HCT116 (cell line): ENCODE measurements at regions not wholly inside any gene's neighbourhood (a gene's known extent, or its start where the extent isn't known, plus 50 kb on each side); places are given as distances from the start of the nearest gene placed in this dataset.

ENCODE experiments used
- ATAC-seq: fragments of 200-7000 bp; cut with Tn5 transposase; 2 replicates; pipeline ENCODE4 v1.9.1; 2020; ENCODE audit warnings: mild to moderate bottlenecking, moderate library complexity
- BruUV-seq: library from RNA; stranded (reverse); fragments of 400-500 nt; replicated peaks from 2 replicates; lab custom pipeline; 2021; lab: Mats Ljungman, UMichigan
- CTCF ChIA-PET: fragments of 300-600 bp; sonication (Branson Sonifier 250); formaldehyde crosslinking; loops from one replicate; lab custom pipeline; 2021; ENCODE audit warnings: antibody characterized with exemption; lab: Charles Lee
- POLR2A ChIA-PET: fragments of 300-600, 350-600 bp; sonication (Branson Sonifier 250); formaldehyde crosslinking; loops from one replicate; lab custom pipeline; 2021; ENCODE audit warnings: antibody characterized with exemption; lab: Charles Lee
- RAD21 ChIA-PET, 2 experiments: fragments of 300-600 bp; sonication (Branson Sonifier 250); formaldehyde crosslinking; loops; one replicate each; lab custom pipeline; 2023; ENCODE audit warnings: low total read pairs in 2 of 2; ENCODE audit not compliant: uncharacterized antibody in 2 of 2, unreplicated experiment in 2 of 2, low non-redundant PET in 1 of 2; lab: Charles Lee
- DNase-seq: peaks from one replicate; pipeline ENCODE4 v3.0.0-alpha.2; 2010; ENCODE audit warnings: low read depth, low spot score
- H2AFZ ChIP-seq: fragments of 200-600 bp; shearing (Covaris generic), sonication (generic); 2 replicates; pipeline ENCODE4 v1.6.1; 2017; ENCODE audit warnings: low read depth, mixed run types, mixed read lengths, antibody characterized with exemption, low read length; ENCODE audit not compliant: poor library complexity, severe bottlenecking
- H3K27ac ChIP-seq: 2 replicates; pipeline ENCODE4 v1.5.1; 2012; ENCODE audit warnings: low read depth, low read length
- H3K27me3 ChIP-seq: fragments of 200-600 bp; sonication (generic); 2 replicates; pipeline ENCODE4 v1.6.1; 2016; ENCODE audit warnings: mixed run types, low read length, mixed read lengths; ENCODE audit not compliant: insufficient read depth
- H3K36me3 ChIP-seq, 2 experiments: fragments of 200-500 bp in 1 of 2; fragments of 200-600 bp in 1 of 2; sonication (Bioruptor generic) in 1 of 2; sonication (generic) in 1 of 2; 2 replicates each; pipeline versions ENCODE4 v1.5.1 to v1.6.1; 2014 to 2016; ENCODE audit warnings: low read length in 2 of 2, inconsistent platforms in 1 of 2, mixed read lengths in 1 of 2, mixed run types in 1 of 2; ENCODE audit not compliant: insufficient read depth in 2 of 2, control insufficient read depth in 1 of 2
- H3K4me1 ChIP-seq, 2 experiments: fragments of 200-600 bp in 1 of 2; sonication (generic) in 1 of 2; 2 replicates each; pipeline versions ENCODE4 v1.5.1 to v1.6.1; 2012 to 2017; ENCODE audit warnings: low read length in 2 of 2, inconsistent platforms in 1 of 2, mild to moderate bottlenecking in 1 of 2, mixed read lengths in 1 of 2, mixed run types in 1 of 2, moderate library complexity in 1 of 2; ENCODE audit not compliant: insufficient read depth in 2 of 2, control insufficient read depth in 1 of 2
- H3K4me2 ChIP-seq: fragments of 200-600 bp; sonication (generic); 2 replicates; pipeline ENCODE4 v1.6.1; 2017; ENCODE audit warnings: mixed run types, low read length, mixed read lengths
- H3K4me3 ChIP-seq, 2 experiments: fragments of 200-600 bp in 1 of 2; sonication (generic) in 1 of 2; replicated peaks in 1 of 2; 2 replicates each; pipeline ENCODE4 v1.5.1; 2011 to 2016; ENCODE audit warnings: low read length in 2 of 2, control low read depth in 1 of 2, low read depth in 1 of 2, mild to moderate bottlenecking in 1 of 2, mixed read lengths in 1 of 2, mixed run types in 1 of 2
- H3K79me2 ChIP-seq: fragments of 200-600 bp; sonication (generic); 2 replicates; pipeline ENCODE4 v1.6.1; 2017; ENCODE audit warnings: mild to moderate bottlenecking, mixed run types, low read length, moderate library complexity, mixed read lengths; ENCODE audit not compliant: insufficient read depth
- H3K9ac ChIP-seq: fragments of 200-600 bp; sonication (generic); 2 replicates; pipeline ENCODE4 v1.6.1; 2016; ENCODE audit warnings: low read length, mixed read lengths
- H3K9me2 ChIP-seq: fragments of 200-600 bp; sonication (generic), shearing (Covaris generic); 2 replicates; pipeline ENCODE4 v1.6.1; 2017; ENCODE audit warnings: mixed run types, mild to moderate bottlenecking, moderate library complexity; ENCODE audit not compliant: insufficient read depth
- H3K9me3 ChIP-seq, 2 experiments: fragments of 200-500 bp in 1 of 2; fragments of 200-600 bp in 1 of 2; sonication (Bioruptor generic) in 1 of 2; sonication (generic) in 1 of 2; 2 replicates each; pipeline ENCODE4 v1.6.1; 2014 to 2017; ENCODE audit warnings: low read length in 2 of 2, mixed read lengths in 2 of 2, inconsistent platforms in 1 of 2, low read depth in 1 of 2, mild to moderate bottlenecking in 1 of 2, mixed run types in 1 of 2, moderate library complexity in 1 of 2; ENCODE audit not compliant: control insufficient read depth in 1 of 2, insufficient read depth in 1 of 2
- H4K20me1 ChIP-seq: fragments of 200-600 bp; sonication (generic), shearing (Covaris generic); 2 replicates; pipeline ENCODE4 v1.6.1; 2017; ENCODE audit warnings: mixed run types, mild to moderate bottlenecking, moderate library complexity; ENCODE audit not compliant: insufficient read depth
- CEBPB ChIP-seq: IDR thresholded peaks from 2 replicates; pipeline ENCODE4 v1.6.1; 2012; ENCODE audit warnings: low read depth
- EZH2 ChIP-seq: fragments of 200-600 bp; sonication (generic); IDR thresholded peaks from 2 replicates; pipeline ENCODE4 v1.6.1; 2017; ENCODE audit warnings: antibody characterized with exemption, mixed run types
- FOSL1 ChIP-seq: IDR thresholded peaks from 2 replicates; pipeline ENCODE4 v1.6.1; 2012; ENCODE audit warnings: low read depth
- MAX ChIP-seq: IDR thresholded peaks from 2 replicates; pipeline ENCODE4 v1.6.1; 2012
- POLR2A ChIP-seq: IDR thresholded peaks from 2 replicates; pipeline ENCODE4 v1.7.0; 2011; ENCODE audit warnings: borderline replicate concordance; ENCODE audit not compliant: insufficient read depth, insufficient read length; ENCODE audit errors: extremely low read depth
- TCF7L2 ChIP-seq: IDR thresholded peaks from 2 replicates; pipeline ENCODE4 v1.7.0; 2011; ENCODE audit warnings: borderline replicate concordance, inconsistent platforms; ENCODE audit not compliant: insufficient read depth, insufficient read length; ENCODE audit errors: extremely low read depth
- ZFX ChIP-seq: fragments of 450-650 bp; IDR thresholded peaks from 2 replicates; pipeline ENCODE4 v1.6.1; 2017
- ZNF274 ChIP-seq: fragments of 200-500 bp; sonication (Bioruptor generic); IDR thresholded peaks from 2 replicates; pipeline ENCODE4 v1.6.1; 2014; ENCODE audit warnings: mild to moderate bottlenecking, low read depth, low read length, inconsistent platforms
- intact Hi-C: fragments of 100-400 bp; cut with micrococcal nuclease; formaldehyde crosslinking; loops from 2 replicates; pipeline ENCODE4 v1.10.0; 2022
- TF ChIP-seq, protein P1 (sequence below): IDR thresholded peaks from 2 replicates; pipeline ENCODE4 v1.6.1; 2011; ENCODE audit warnings: mild to moderate bottlenecking, low read length, moderate library complexity; ENCODE audit not compliant: insufficient replicate concordance; ENCODE audit errors: extremely low read depth

DNA sequence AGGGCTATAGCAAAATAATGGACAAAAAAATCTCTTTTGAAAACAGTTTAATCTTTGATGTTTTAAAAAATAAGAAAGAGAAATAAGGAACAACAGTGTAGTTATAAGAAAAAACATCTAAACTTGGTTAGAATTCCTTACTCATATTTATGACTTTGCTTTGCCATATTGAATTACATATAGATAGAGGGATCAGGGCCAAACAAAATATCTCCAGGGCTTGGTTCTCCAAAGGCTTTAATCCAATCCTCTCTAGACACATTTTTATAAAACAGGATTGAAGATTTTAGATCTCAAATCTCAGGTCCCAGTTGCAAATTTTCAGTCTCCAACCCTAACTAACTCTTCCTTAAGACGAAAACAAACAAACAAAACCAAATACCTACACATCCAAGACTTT lies 72.6 kb upstream of the RHOBTB1 start (continued):
- TF ChIP-seq, protein P1, sequence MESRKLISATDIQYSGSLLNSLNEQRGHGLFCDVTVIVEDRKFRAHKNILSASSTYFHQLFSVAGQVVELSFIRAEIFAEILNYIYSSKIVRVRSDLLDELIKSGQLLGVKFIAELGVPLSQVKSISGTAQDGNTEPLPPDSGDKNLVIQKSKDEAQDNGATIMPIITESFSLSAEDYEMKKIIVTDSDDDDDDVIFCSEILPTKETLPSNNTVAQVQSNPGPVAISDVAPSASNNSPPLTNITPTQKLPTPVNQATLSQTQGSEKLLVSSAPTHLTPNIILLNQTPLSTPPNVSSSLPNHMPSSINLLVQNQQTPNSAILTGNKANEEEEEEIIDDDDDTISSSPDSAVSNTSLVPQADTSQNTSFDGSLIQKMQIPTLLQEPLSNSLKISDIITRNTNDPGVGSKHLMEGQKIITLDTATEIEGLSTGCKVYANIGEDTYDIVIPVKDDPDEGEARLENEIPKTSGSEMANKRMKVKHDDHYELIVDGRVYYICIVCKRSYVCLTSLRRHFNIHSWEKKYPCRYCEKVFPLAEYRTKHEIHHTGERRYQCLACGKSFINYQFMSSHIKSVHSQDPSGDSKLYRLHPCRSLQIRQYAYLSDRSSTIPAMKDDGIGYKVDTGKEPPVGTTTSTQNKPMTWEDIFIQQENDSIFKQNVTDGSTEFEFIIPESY = no peak
- TF ChIP-seq POLR2A (no peak), CEBPB (no peak)
- TF ChIP-seq, all 23 proteins: peak for 0

- H3K36me3 ChIP-seq = no peaks in the 10 kb centered on the region
- H2AFZ ChIP-seq = no peak overlapping the region
- H3K9me3 ChIP-seq = no peaks in the 10 kb centered on the region
- no peaks in the 10 kb centered on the region for H3K27me3 ChIP-seq
- BruUV-seq = no TSS peak
- ATAC-seq = no peak
- intact Hi-C loops = no loop called here
- POLR2A ChIA-PET = no interaction called here
- H3K9me2 ChIP-seq = no peaks in the 10 kb centered on the region; the same call in 1 of the 2 replicates
- H3K4me2 ChIP-seq = no peak overlapping the region
- RAD21 ChIA-PET = no interaction called here
- H3K79me2 ChIP-seq = no peaks in the 10 kb centered on the region
- DNase-seq = no peak
- no peak overlapping the region for H3K4me3 ChIP-seq
- CTCF ChIA-PET = no interaction called here
- no peak for TF ChIP-seq EZH2
- TF ChIP-seq FOSL1 = no peak
- TF ChIP-seq MAX = no peak
- TF ChIP-seq TCF7L2 = no peak
- no peak for TF ChIP-seq ZNF274
- TF ChIP-seq ZFX = no peak
- no peak overlapping the region for H3K27ac ChIP-seq
- H3K9ac ChIP-seq = no peak overlapping the region
- H3K4me1 ChIP-seq = no peaks in the 10 kb centered on the region
- no peaks in the 10 kb centered on the region for H4K20me1 ChIP-seq
Measured at GRCh38 chr10:61016007-61016406, 72.0 kb upstream of the RHOBTB1 start.
